ENCODE measurements at regions not wholly inside any gene's neighbourhood (a gene's known extent, or its start where the extent isn't known, plus 50 kb on each side); places are given as distances from the start of the nearest gene placed in this dataset.

GRCh38 chr2:58925676-58926081, 684.6 kb upstream of the FANCL start:
- no peaks in the 10 kb centered on the region for H3K36me3 ChIP-seq (ENCODE audit: insufficient read depth, low read length)
- no peak overlapping the region for H3K4me2 ChIP-seq (ENCODE audit: low read length)
- H3K4me1 ChIP-seq (ENCODE audit: insufficient read depth, low read length, severe bottlenecking): no peaks in the 10 kb centered on the region
- H3K9me3 ChIP-seq (ENCODE audit: low read length): no peaks in the 10 kb centered on the region
- no peaks in the 10 kb centered on the region for H3K79me2 ChIP-seq (ENCODE audit: insufficient read depth, low read length)
- H3K4me3 ChIP-seq (ENCODE audit: low read depth, low read length, poor library complexity, severe bottlenecking): no peak overlapping the region
- no peaks in the 10 kb centered on the region for H3F3A ChIP-seq (ENCODE audit: insufficient read depth, low read length)
- no peak for TF ChIP-seq EZH2 (IDR thresholded peaks at IDR 0.05; ENCODE audit: borderline replicate concordance, low read length)
- no peak for TF ChIP-seq CTCF (IDR thresholded peaks at IDR 0.05; ENCODE audit: low read length)
- H4K20me1 ChIP-seq (ENCODE audit: insufficient read depth, low read length): no peaks in the 10 kb centered on the region
- H2AFZ ChIP-seq (ENCODE audit: low read length): no peak overlapping the region
- H3K27ac ChIP-seq (ENCODE audit: low read depth, low read length, poor library complexity, severe bottlenecking): no peak overlapping the region
- H3K9ac ChIP-seq (ENCODE audit: low read length): no peak overlapping the region
- no peaks in the 10 kb centered on the region for H3K9me2 ChIP-seq (ENCODE audit: low read depth, low read length)
- H3K27me3 ChIP-seq (ENCODE audit: insufficient read depth, low read length): no peaks in the 10 kb centered on the region

DNA sequence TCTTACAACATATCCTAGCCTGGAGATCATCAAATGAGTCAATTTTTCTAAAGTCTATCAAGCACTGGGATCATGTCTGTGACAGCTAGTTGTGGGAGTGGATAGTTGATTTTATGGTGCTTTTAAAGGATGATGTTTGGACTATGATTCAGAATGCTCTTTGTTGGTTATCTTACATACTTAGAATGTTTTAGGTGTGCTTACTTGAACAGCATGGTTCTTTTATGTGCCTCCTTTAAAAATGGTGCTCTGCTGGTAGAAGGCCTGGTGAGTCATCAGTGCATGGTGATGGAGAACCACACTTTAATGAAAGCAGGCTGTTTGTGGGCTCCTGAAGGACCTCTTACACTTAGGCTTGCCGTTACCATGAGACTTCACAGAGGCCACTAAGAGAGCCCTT, 682.7 kb upstream of the FANCL start:
- H2AFZ ChIP-seq (ENCODE audit: low read length): no peak overlapping the region
- H3K9me3 ChIP-seq (ENCODE audit: low read length): no peaks in the 10 kb centered on the region
- H4K20me1 ChIP-seq (ENCODE audit: insufficient read depth, low read length): no peaks in the 10 kb centered on the region
- H3K9me2 ChIP-seq (ENCODE audit: low read depth, low read length): no peaks in the 10 kb centered on the region
- H3K36me3 ChIP-seq (ENCODE audit: insufficient read depth, low read length): no peaks in the 10 kb centered on the region
- H3K79me2 ChIP-seq (ENCODE audit: insufficient read depth, low read length): no peaks in the 10 kb centered on the region
- H3K27ac ChIP-seq (ENCODE audit: low read depth, low read length, poor library complexity, severe bottlenecking): no peak overlapping the region
- no peak overlapping the region for H3K4me2 ChIP-seq (ENCODE audit: low read length)
- no peaks in the 10 kb centered on the region for H3F3A ChIP-seq (ENCODE audit: insufficient read depth, low read length)
- TF ChIP-seq EZH2 (IDR thresholded peaks at IDR 0.05; ENCODE audit: borderline replicate concordance, low read length) (no peak), CTCF (IDR thresholded peaks at IDR 0.05; ENCODE audit: low read length) (no peak)
- no peaks in the 10 kb centered on the region for H3K27me3 ChIP-seq (ENCODE audit: insufficient read depth, low read length)
- H3K9ac ChIP-seq (ENCODE audit: low read length): no peak overlapping the region
- H3K4me3 ChIP-seq (ENCODE audit: low read depth, low read length, poor library complexity, severe bottlenecking): no peak overlapping the region
- H3K4me1 ChIP-seq (ENCODE audit: insufficient read depth, low read length, severe bottlenecking): no peaks in the 10 kb centered on the region

DNA sequence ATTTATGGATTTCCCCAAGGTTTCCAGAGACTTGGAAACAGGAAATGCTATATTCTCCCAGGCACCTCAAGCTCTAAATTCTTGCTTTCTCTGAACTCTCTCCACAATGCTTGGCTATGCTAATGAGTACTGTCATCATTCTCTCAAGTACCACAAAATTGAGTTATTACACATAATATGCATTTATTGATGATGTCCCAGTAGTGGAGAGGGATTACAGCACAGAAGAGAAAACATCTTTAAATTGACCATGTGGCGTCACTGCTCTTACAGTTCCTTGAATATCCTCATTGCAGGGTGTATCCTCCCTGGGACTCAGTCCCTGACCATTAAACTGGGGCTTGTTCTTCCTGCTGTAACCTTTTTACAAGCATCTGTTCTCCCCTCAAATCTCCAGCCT, 681.1 kb upstream of the FANCL start:
- TF ChIP-seq EZH2 (IDR thresholded peaks at IDR 0.05; ENCODE audit: borderline replicate concordance, low read length): no peak
- no peak for TF ChIP-seq CTCF (IDR thresholded peaks at IDR 0.05; ENCODE audit: low read length)
- Histone ChIP-seq H2AFZ (ENCODE audit: low read length) (no peak overlapping the region), H3K9ac (ENCODE audit: low read length) (no peak overlapping the region), H3K4me2 (ENCODE audit: low read length) (no peak overlapping the region), H3K9me2 (ENCODE audit: low read depth, low read length) (no peaks in the 10 kb centered on the region), H3K27me3 (ENCODE audit: insufficient read depth, low read length) (no peaks in the 10 kb centered on the region), H3K27ac (ENCODE audit: low read depth, low read length, poor library complexity, severe bottlenecking) (no peak overlapping the region), H3K9me3 (ENCODE audit: low read length) (no peaks in the 10 kb centered on the region), H3K4me3 (ENCODE audit: low read depth, low read length, poor library complexity, severe bottlenecking) (no peak overlapping the region), H4K20me1 (ENCODE audit: insufficient read depth, low read length) (no peaks in the 10 kb centered on the region), H3K36me3 (ENCODE audit: insufficient read depth, low read length) (no peaks in the 10 kb centered on the region), H3K4me1 (ENCODE audit: insufficient read depth, low read length, severe bottlenecking) (no peaks in the 10 kb centered on the region), H3F3A (ENCODE audit: insufficient read depth, low read length) (no peaks in the 10 kb centered on the region), H3K79me2 (ENCODE audit: insufficient read depth, low read length) (no peaks in the 10 kb centered on the region)

Measured in OCI-LY1 (cell line).